DND-41 (cell line): ENCODE measurements at regions not wholly inside any gene's neighbourhood (a gene's known extent, or its start where the extent isn't known, plus 50 kb on each side); places are given as distances from the start of the nearest gene placed in this dataset.

Experiments used
- ATAC-seq: fragments of 200-7000 bp; cut with Tn5 transposase; 3 replicates; pipeline ENCODE4 v1.9.1; 2021; ENCODE audit warnings: low read depth; ENCODE audit not compliant: insufficient read depth
- DNase-seq: peaks from one replicate; pipeline ENCODE4 v3.0.0-alpha.2; 2020
- H2AFZ ChIP-seq: 2 replicates; pipeline ENCODE4 v1.6.0; 2012; ENCODE audit warnings: low read depth, low read length
- H3K27ac ChIP-seq: 2 replicates; pipeline ENCODE4 v1.5.1; 2012; ENCODE audit warnings: low read length, inconsistent platforms
- H3K27me3 ChIP-seq: fragments of 200-600 bp; sonication (generic); 2 replicates; pipeline ENCODE4 v1.6.0; 2012; ENCODE audit warnings: low read length, mild to moderate bottlenecking, inconsistent platforms; ENCODE audit not compliant: insufficient read depth, poor library complexity
- H3K36me3 ChIP-seq: 2 replicates; pipeline ENCODE4 v1.5.1; 2012; ENCODE audit warnings: low read length, inconsistent platforms; ENCODE audit not compliant: insufficient read depth
- H3K4me1 ChIP-seq: 2 replicates; pipeline ENCODE4 v1.5.1; 2012; ENCODE audit warnings: mild to moderate bottlenecking, low read length; ENCODE audit not compliant: insufficient read depth
- H3K4me2 ChIP-seq: 2 replicates; pipeline ENCODE4 v1.6.0; 2012; ENCODE audit warnings: mild to moderate bottlenecking, moderate library complexity, low read length, inconsistent platforms; ENCODE audit not compliant: insufficient read depth
- H3K4me3 ChIP-seq, 2 experiments: fragments of 200-600 bp in 1 of 2; shearing (Covaris generic) in 1 of 2; 2 replicates each; pipeline ENCODE4 v1.5.1; 2012 to 2016; ENCODE audit warnings: inconsistent platforms in 2 of 2, low read length in 2 of 2, mild to moderate bottlenecking in 2 of 2, low read depth in 1 of 2, moderate library complexity in 1 of 2
- H3K79me2 ChIP-seq: 2 replicates; pipeline ENCODE4 v1.6.0; 2012; ENCODE audit warnings: low read length, inconsistent platforms; ENCODE audit not compliant: insufficient read depth
- H3K9ac ChIP-seq: 2 replicates; pipeline ENCODE4 v1.6.0; 2012; ENCODE audit warnings: low read depth, mild to moderate bottlenecking, inconsistent platforms, low read length, moderate library complexity
- H3K9me3 ChIP-seq: 2 replicates; pipeline ENCODE4 v1.5.1; 2012; ENCODE audit warnings: low read length, moderate library complexity, mild to moderate bottlenecking, inconsistent platforms; ENCODE audit not compliant: insufficient read depth, severe bottlenecking
- H4K20me1 ChIP-seq: 2 replicates; pipeline ENCODE4 v1.6.0; 2012; ENCODE audit warnings: low read length; ENCODE audit not compliant: insufficient read depth
- EZH2 ChIP-seq: IDR thresholded peaks from 3 replicates; pipeline ENCODE4 v1.6.1; 2012; ENCODE audit warnings: borderline replicate concordance, low read depth, mild to moderate bottlenecking, moderate library complexity, low read length, inconsistent platforms; ENCODE audit not compliant: severe bottlenecking
- TF ChIP-seq, protein P1 (sequence below): IDR thresholded peaks from 2 replicates; pipeline ENCODE4 v1.5.1; 2012; ENCODE audit warnings: borderline replicate concordance, low read length, moderate library complexity, mild to moderate bottlenecking; ENCODE audit not compliant: poor library complexity, severe bottlenecking; ENCODE audit errors: extremely low read depth

DNA sequence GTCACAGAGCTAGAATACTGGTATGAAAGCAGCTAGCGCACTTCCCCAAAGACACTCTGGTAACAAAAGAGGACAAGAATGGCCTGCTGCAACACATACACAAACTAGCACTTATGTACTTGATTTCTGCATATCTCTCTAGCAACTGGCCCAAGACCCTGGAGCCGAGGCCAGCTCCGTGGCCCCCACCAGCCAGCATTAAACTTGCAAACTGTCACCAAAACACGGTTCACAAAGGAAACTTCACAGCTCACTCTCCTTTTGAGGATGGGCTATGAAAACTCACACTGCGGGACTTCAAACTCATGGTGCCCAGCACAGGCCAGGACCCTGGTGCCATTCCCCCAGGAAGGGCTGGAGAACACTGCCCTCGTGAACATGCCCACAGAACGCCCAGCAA is 115.9 kb upstream of the RPS6KA2 start:
- TF ChIP-seq, protein P1, sequence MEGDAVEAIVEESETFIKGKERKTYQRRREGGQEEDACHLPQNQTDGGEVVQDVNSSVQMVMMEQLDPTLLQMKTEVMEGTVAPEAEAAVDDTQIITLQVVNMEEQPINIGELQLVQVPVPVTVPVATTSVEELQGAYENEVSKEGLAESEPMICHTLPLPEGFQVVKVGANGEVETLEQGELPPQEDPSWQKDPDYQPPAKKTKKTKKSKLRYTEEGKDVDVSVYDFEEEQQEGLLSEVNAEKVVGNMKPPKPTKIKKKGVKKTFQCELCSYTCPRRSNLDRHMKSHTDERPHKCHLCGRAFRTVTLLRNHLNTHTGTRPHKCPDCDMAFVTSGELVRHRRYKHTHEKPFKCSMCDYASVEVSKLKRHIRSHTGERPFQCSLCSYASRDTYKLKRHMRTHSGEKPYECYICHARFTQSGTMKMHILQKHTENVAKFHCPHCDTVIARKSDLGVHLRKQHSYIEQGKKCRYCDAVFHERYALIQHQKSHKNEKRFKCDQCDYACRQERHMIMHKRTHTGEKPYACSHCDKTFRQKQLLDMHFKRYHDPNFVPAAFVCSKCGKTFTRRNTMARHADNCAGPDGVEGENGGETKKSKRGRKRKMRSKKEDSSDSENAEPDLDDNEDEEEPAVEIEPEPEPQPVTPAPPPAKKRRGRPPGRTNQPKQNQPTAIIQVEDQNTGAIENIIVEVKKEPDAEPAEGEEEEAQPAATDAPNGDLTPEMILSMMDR = no peak
- TF ChIP-seq EZH2 = no peak
- no peaks in the 10 kb centered on the region for H3K9me3 ChIP-seq
- ATAC-seq (no peak), DNase-seq (no peak)
- H2AFZ ChIP-seq = no peak overlapping the region
- H3K79me2 ChIP-seq = no peaks in the 10 kb centered on the region
- H3K27ac ChIP-seq = no peak overlapping the region
- H3K4me1 ChIP-seq = no peaks in the 10 kb centered on the region
- H3K9ac ChIP-seq = no peak overlapping the region
- no peak overlapping the region for H3K4me3 ChIP-seq
- no peak overlapping the region for H3K4me2 ChIP-seq
- no peaks in the 10 kb centered on the region for H3K36me3 ChIP-seq
- H3K27me3 ChIP-seq = peaks cover 9% of the 10 kb centered on the region
- no peaks in the 10 kb centered on the region for H4K20me1 ChIP-seq

DNA sequence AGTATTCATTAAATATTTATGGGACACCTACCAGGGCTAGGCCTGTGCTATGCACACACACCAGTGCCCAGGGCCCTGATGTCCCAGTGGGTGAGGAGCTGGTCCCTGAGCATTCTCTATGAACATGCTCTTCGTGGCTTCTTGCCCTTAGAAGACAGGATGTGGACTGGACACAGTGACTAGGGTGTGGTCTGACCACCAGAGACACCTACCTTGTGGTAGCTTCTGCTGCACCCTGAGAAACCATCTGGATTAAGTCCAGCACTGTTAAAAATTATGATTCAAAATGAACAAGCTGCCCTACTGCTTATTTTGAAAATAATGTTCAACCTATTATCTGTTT is 112.9 kb upstream of the RPS6KA2 start:
- TF ChIP-seq EZH2 = no peak
- TF ChIP-seq, protein P1 = no peak
- H2AFZ ChIP-seq = no peak overlapping the region

DNA sequence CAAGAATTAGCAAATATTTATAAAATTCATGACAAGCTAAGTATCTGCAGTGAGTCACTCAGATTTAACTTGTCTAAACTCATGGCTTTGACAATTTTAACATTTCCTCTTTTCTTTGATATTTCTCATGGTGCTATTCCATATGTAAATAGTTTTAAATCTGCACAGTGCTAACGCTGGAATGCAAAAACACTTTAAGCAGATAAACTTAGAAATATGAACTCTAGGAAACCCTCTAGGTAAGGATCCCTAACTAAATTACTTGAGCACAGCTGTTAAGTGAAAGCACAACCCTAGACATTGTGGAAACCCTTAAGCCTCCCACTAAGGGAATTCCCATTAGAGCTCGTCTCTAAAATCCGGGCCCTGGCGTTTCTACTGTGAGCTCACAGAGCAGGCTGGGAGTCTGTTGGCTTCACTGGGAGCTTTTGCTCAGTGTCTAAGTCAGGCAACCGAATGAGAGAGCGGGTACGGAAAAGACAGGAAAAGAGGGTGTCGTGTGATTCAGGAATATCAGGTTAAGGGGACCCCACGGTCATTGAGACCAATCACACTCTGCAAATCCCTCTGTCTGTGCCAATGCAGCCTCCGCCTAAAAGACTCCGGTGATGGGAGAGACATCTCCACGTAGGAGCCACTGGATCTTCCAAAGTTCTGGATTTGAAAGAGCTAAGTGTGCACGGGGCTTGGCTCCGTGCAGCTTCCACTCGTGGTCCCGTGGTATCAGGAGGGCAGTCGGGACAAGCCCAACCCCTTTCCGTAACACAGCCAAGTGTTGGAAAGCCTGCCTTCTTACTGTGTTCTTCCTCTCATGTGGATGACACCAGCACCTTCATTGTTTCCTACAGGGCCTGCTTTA is 112.3 kb upstream of the RPS6KA2 start:
- Histone ChIP-seq H3K9ac (no peak overlapping the region), H4K20me1 (no peaks in the 10 kb centered on the region), H3K36me3 (no peaks in the 10 kb centered on the region), H3K27ac (no peak overlapping the region), H3K4me3 (no peak overlapping the region), H3K9me3 (no peaks in the 10 kb centered on the region), H3K79me2 (no peaks in the 10 kb centered on the region), H3K4me1 (no peaks in the 10 kb centered on the region), H2AFZ (no peak overlapping the region), H3K27me3 (peaks cover 12% of the 10 kb centered on the region), H3K4me2 (no peak overlapping the region)
- TF ChIP-seq, protein P1 = no peak
- no peak for TF ChIP-seq EZH2
- DNase-seq (no peak), ATAC-seq (no peak)

More for the DNA sequence above, 112.9 kb upstream of the RPS6KA2 start:
- Histone ChIP-seq H3K9me3 (no peaks in the 10 kb centered on the region), H3K79me2 (no peaks in the 10 kb centered on the region), H3K27me3 (peaks cover 12% of the 10 kb centered on the region), H3K9ac (no peak overlapping the region), H3K27ac (no peak overlapping the region), H3K36me3 (no peaks in the 10 kb centered on the region), H3K4me3 (no peak overlapping the region), H3K4me1 (no peaks in the 10 kb centered on the region), H3K4me2 (no peak overlapping the region), H4K20me1 (no peaks in the 10 kb centered on the region)
- no peak for DNase-seq
- no peak for ATAC-seq
